Uterus (tissue), 2 donors: ENCODE measurements at regions not wholly inside any gene's neighbourhood (a gene's known extent, or its start where the extent isn't known, plus 50 kb on each side); places are given as distances from the start of the nearest gene placed in this dataset.

Experiments used
- CTCF ChIP-seq, 4 experiments: fragments of 200-600 bp in 2 of 4; fragments of 450-650 bp in 2 of 4; sonication (generic) in 2 of 4; IDR thresholded peaks; one replicate each; pipeline ENCODE4 v1.5.1; 2016 to 2019; ENCODE audit warnings: antibody characterized with exemption in 4 of 4, mild to moderate bottlenecking in 2 of 4, moderate library complexity in 1 of 4
- POLR2A ChIP-seq, 2 donors: fragments of 450-650 bp; IDR thresholded peaks; one replicate each; pipeline ENCODE4 v1.6.1; 2016; ENCODE audit warnings: antibody characterized with exemption in 2 of 2, mild to moderate bottlenecking in 1 of 2, moderate library complexity in 1 of 2

GRCh38 chr2:128466376-128466775, 147.7 kb upstream of the HS6ST1 start:
- TF ChIP-seq CTCF (IDR thresholded peaks at IDR 0.05) (no peak), POLR2A (IDR thresholded peaks at IDR 0.05) (no peak)
